ENCODE measurements at regions not wholly inside any gene's neighbourhood (a gene's known extent, or its start where the extent isn't known, plus 50 kb on each side); places are given as distances from the start of the nearest gene placed in this dataset.

GRCh38 chr16:54805648-54806047, 125.0 kb upstream of the IRX5 start:
- ATAC-seq (no peak), DNase-seq (ENCODE audit: low read depth, low spot score) (no peak)
- Histone ChIP-seq H3K4me3 (ENCODE audit: low read depth in 2 of 2, low read length in 2 of 2) (no peak overlapping the region), H3K27me3 (ENCODE audit: control insufficient read depth, insufficient read depth, low read length) (no peaks in the 10 kb centered on the region), H3K27ac (ENCODE audit: low read length) (no peak overlapping the region), H3K36me3 (ENCODE audit: control insufficient read depth, insufficient read depth, low read length) (no peaks in the 10 kb centered on the region), H3K4me1 (ENCODE audit: control insufficient read depth, insufficient read depth, low read length) (no peaks in the 10 kb centered on the region), H3K9me3 (ENCODE audit: control insufficient read depth, insufficient read depth, low read depth, low read length) (no peaks in the 10 kb centered on the region)
- intact Hi-C loops (cut with micrococcal nuclease; ENCODE audit: unreplicated experiment): no loop called here
- BruUV-seq (replicated peaks): no TSS peak
- CTCF ChIA-PET: interaction anchor here (0.6 kb wide), 1 partner anchor 299 kb away, joined by 3 read pairs; no protein-coding TSS in a partner anchor
- no peak for TF ChIP-seq TCF7L2 (IDR thresholded peaks at IDR 0.05; ENCODE audit: low read depth, low read length)
- in situ Hi-C loops (cut with HindIII; ENCODE audit: low pct_unique_long_range_greater_than_20kb, low sequenced_read_pairs): no loop called here
- POLR2A ChIA-PET: no interaction called here

GRCh38 chr16:54801057-54801844, 129.4 kb upstream of the IRX5 start:
- Histone ChIP-seq H3K36me3 (ENCODE audit: control insufficient read depth, insufficient read depth, low read length) (no peaks in the 10 kb centered on the region), H3K4me3 (ENCODE audit: low read depth in 2 of 2, low read length in 2 of 2) (no peak overlapping the region), H3K9me3 (ENCODE audit: control insufficient read depth, insufficient read depth, low read depth, low read length) (no peaks in the 10 kb centered on the region), H3K27me3 (ENCODE audit: control insufficient read depth, insufficient read depth, low read length) (no peaks in the 10 kb centered on the region), H3K27ac (ENCODE audit: low read length) (no peak overlapping the region), H3K4me1 (ENCODE audit: control insufficient read depth, insufficient read depth, low read length) (no peaks in the 10 kb centered on the region)
- ChIA-PET CTCF (no interaction called here), POLR2A (no interaction called here)
- BruUV-seq (replicated peaks): no TSS peak
- DNase-seq (ENCODE audit: low read depth, low spot score): no peak
- TF ChIP-seq SIN3A (IDR thresholded peaks at IDR 0.05; ENCODE audit: borderline replicate concordance, insufficient read depth, low read depth, low read length) (no peak), CTCF (IDR thresholded peaks at IDR 0.05) (no peak), TCF7L2 (IDR thresholded peaks at IDR 0.05; ENCODE audit: low read depth, low read length) (no peak), REST (IDR thresholded peaks at IDR 0.05; ENCODE audit: insufficient read depth in 1 of 2, low read depth in 2 of 2, low read length in 1 of 2) (no peak), POLR2AphosphoS5 (IDR thresholded peaks at IDR 0.05; ENCODE audit: low read depth, low read length) (no peak)
- in situ Hi-C loops (cut with HindIII; ENCODE audit: low pct_unique_long_range_greater_than_20kb, low sequenced_read_pairs): no loop called here
- intact Hi-C loops (cut with micrococcal nuclease; ENCODE audit: unreplicated experiment): no loop called here
- ATAC-seq: no peak

DNA sequence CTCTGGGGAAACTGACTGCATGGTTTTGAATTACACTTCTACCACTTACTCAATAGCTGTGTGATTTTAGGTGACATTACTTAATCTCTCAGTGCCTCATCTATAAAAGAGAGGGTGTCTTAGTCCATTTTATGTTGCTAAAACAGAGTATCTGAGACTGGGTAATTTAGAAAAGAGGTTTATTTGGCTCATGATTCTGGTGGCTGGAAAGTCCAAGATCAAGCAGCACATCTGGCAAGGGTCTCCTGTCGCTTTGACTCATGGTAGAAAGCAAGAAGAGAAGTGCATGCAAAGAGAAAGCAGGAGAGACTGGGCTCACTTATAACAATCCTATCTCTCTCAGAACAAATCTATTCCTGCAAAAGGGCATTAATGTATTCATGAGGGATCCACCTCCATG, 132.4 kb upstream of the IRX5 start:
- POLR2A ChIA-PET: no interaction called here
- no peaks in the 10 kb centered on the region for H3K9me3 ChIP-seq (ENCODE audit: control insufficient read depth, insufficient read depth, low read depth, low read length)
- TF ChIP-seq POLR2AphosphoS5 (IDR thresholded peaks at IDR 0.05; ENCODE audit: low read depth, low read length): no peak
- no peak for TF ChIP-seq CTCF (IDR thresholded peaks at IDR 0.05)
- TF ChIP-seq SIN3A (IDR thresholded peaks at IDR 0.05; ENCODE audit: borderline replicate concordance, insufficient read depth, low read depth, low read length): no peak
- no peak for TF ChIP-seq TCF7L2 (IDR thresholded peaks at IDR 0.05; ENCODE audit: low read depth, low read length)
- TF ChIP-seq REST (IDR thresholded peaks at IDR 0.05; ENCODE audit: insufficient read depth in 1 of 2, low read depth in 2 of 2, low read length in 1 of 2): no peak
- H3K4me1 ChIP-seq (ENCODE audit: control insufficient read depth, insufficient read depth, low read length): no peaks in the 10 kb centered on the region
- no TSS peak for BruUV-seq (replicated peaks)
- CTCF ChIA-PET: no interaction called here
- no peak for DNase-seq (ENCODE audit: low read depth, low spot score)
- ATAC-seq: no peak
- H3K27ac ChIP-seq (ENCODE audit: low read length): no peak overlapping the region
- H3K4me3 ChIP-seq (ENCODE audit: low read depth in 2 of 2, low read length in 2 of 2): no peak overlapping the region
- intact Hi-C loops (cut with micrococcal nuclease; ENCODE audit: unreplicated experiment) (no loop called here), in situ Hi-C loops (cut with HindIII; ENCODE audit: low pct_unique_long_range_greater_than_20kb, low sequenced_read_pairs) (no loop called here)
- H3K27me3 ChIP-seq (ENCODE audit: control insufficient read depth, insufficient read depth, low read length): no peaks in the 10 kb centered on the region
- H3K36me3 ChIP-seq (ENCODE audit: control insufficient read depth, insufficient read depth, low read length): no peaks in the 10 kb centered on the region
